ENCODE measurements at regions not wholly inside any gene's neighbourhood (a gene's known extent, or its start where the extent isn't known, plus 50 kb on each side); places are given as distances from the start of the nearest gene placed in this dataset.

GRCh38 chr5:9782826-9783560 lies 152.8 kb upstream of the TAS2R1 start:
- H3K4me3 ChIP-seq: no peak overlapping the region
- TF ChIP-seq PBX3 (IDR thresholded peaks at IDR 0.05): no peak
- no peak for TF ChIP-seq FOSL2 (IDR thresholded peaks at IDR 0.05)
- TF ChIP-seq FOSL2 (CRISPR knock-in tag; IDR thresholded peaks at IDR 0.05): no peak
- no peak for TF ChIP-seq HDAC2 (IDR thresholded peaks at IDR 0.05)
- TF ChIP-seq EP300 (IDR thresholded peaks at IDR 0.05): no peak
- no peak for TF ChIP-seq ESRRA (IDR thresholded peaks at IDR 0.05; ENCODE audit: borderline replicate concordance, low read length)
- no peak for TF ChIP-seq FOSB (CRISPR knock-in tag; IDR thresholded peaks at IDR 0.05)
- no peak for TF ChIP-seq CHD2 (IDR thresholded peaks at IDR 0.05; ENCODE audit: low read length, partially characterized antibody)
- TF ChIP-seq CEBPB (IDR thresholded peaks at IDR 0.05): no peak
- no peak for TF ChIP-seq JUN (IDR thresholded peaks at IDR 0.05)
- no peak for TF ChIP-seq BCL3 (IDR thresholded peaks at IDR 0.05)
- no peak for TF ChIP-seq PHF8 (IDR thresholded peaks at IDR 0.05; ENCODE audit: borderline replicate concordance, low read depth)
- no peak for TF ChIP-seq HOXB13 (CRISPR knock-in tag; IDR thresholded peaks at IDR 0.05; ENCODE audit: low read depth)
- H3K4me2 ChIP-seq: no peak overlapping the region
- no peaks in the 10 kb centered on the region for H3K9me3 ChIP-seq
- FAIRE-seq (no peak), ATAC-seq (no peak), DNase-seq (ENCODE audit: low read depth in 1 of 2, low spot score in 1 of 2) (no peak)
- no peaks in the 10 kb centered on the region for H3K4me1 ChIP-seq
- H3K27ac ChIP-seq: no peak overlapping the region
- 2% methylated on average over 7 of the region's 7 CpGs for WGBS (ENCODE audit: missing lambda C conversion rate)
- POLR2A ChIA-PET: no interaction called here
- CTCF ChIA-PET: interaction anchor here (0.6 to 1.1 kb wide), 2 partner anchors 15 to 363 kb away, joined by 3 to 4 read pairs; no protein-coding TSS in a partner anchor

- WGBS (ENCODE audit: missing lambda C conversion rate): 0% methylated on average over 1 of the region's 1 CpG
- no peak for ATAC-seq
- no peak overlapping the region for H3K4me2 ChIP-seq
- DNase-seq (ENCODE audit: low read depth in 1 of 2, low spot score in 1 of 2): no peak
- TF ChIP-seq FOXS1 (CRISPR knock-in tag; IDR thresholded peaks at IDR 0.05): no peak
- TF ChIP-seq JUNB (IDR thresholded peaks at IDR 0.05): no peak
- POLR2A ChIA-PET: no interaction called here
- H3K9me3 ChIP-seq: no peaks in the 10 kb centered on the region
- H3K27ac ChIP-seq: no peak overlapping the region
- no peak for FAIRE-seq
- no peak overlapping the region for H3K4me3 ChIP-seq
- H3K4me1 ChIP-seq: no peaks in the 10 kb centered on the region
- CTCF ChIA-PET: no interaction called here
These were observed 151.7 kb upstream of the TAS2R1 start for GRCh38 chr5:9781890-9782289.

- H3K9me3 ChIP-seq: no peaks in the 10 kb centered on the region; the same call in 2 of the 3 replicates
- no peaks in the 10 kb centered on the region for H3K4me1 ChIP-seq
- ATAC-seq (no peak), FAIRE-seq (no peak), DNase-seq (ENCODE audit: low read depth in 1 of 2, low spot score in 1 of 2) (no peak)
- no peak overlapping the region for H3K4me2 ChIP-seq
- TF ChIP-seq RCOR1 (IDR thresholded peaks at IDR 0.05; ENCODE audit: low read depth, low read length): no peak
- TF ChIP-seq CHD2 (IDR thresholded peaks at IDR 0.05; ENCODE audit: low read length, partially characterized antibody): no peak
- TF ChIP-seq HOXA7 (CRISPR knock-in tag; IDR thresholded peaks at IDR 0.05): no peak
- no peak for TF ChIP-seq HDAC2 (IDR thresholded peaks at IDR 0.05)
- TF ChIP-seq RNF2 (IDR thresholded peaks at IDR 0.05; ENCODE audit: borderline replicate concordance, low read depth): no peak
- TF ChIP-seq SREBF2 (IDR thresholded peaks at IDR 0.05): no peak
- TF ChIP-seq KDM1A (IDR thresholded peaks at IDR 0.05; ENCODE audit: low read depth): no peak
- no peak for TF ChIP-seq EP300 (IDR thresholded peaks at IDR 0.05)
- TF ChIP-seq ZC3H11A (IDR thresholded peaks at IDR 0.05): no peak
- no peak for TF ChIP-seq BHLHE40 (IDR thresholded peaks at IDR 0.05; ENCODE audit: low read depth, low read length)
- no peak for TF ChIP-seq KDM5A (IDR thresholded peaks at IDR 0.05)
- no peak for TF ChIP-seq POLR2AphosphoS2 (conservative IDR thresholded peaks at IDR 0.05; ENCODE audit: low read length)
- no peak for TF ChIP-seq CEBPB (IDR thresholded peaks at IDR 0.05)
- no peak for TF ChIP-seq USF2 (IDR thresholded peaks at IDR 0.05)
- TF ChIP-seq POLR2A (IDR thresholded peaks at IDR 0.05; ENCODE audit: low read length): no peak
- no peak for TF ChIP-seq BCL3 (IDR thresholded peaks at IDR 0.05)
- H3K27ac ChIP-seq: no peak overlapping the region
- 0% methylated on average over 2 of the region's 2 CpGs for WGBS (ENCODE audit: missing lambda C conversion rate)
- ChIA-PET CTCF (no interaction called here), POLR2A (no interaction called here)
- H3K4me3 ChIP-seq: no peak overlapping the region
These were observed 151.1 kb upstream of the TAS2R1 start for GRCh38 chr5:9781275-9781674.
